GF-D8 (cell line): ENCODE measurements at regions not wholly inside any gene's neighbourhood (a gene's known extent, or its start where the extent isn't known, plus 50 kb on each side); places are given as distances from the start of the nearest gene placed in this dataset.

ENCODE experiments used
- DNase-seq: peaks from one replicate; lab custom pipeline; 2025; lab: John Stamatoyannopoulos, UW

DNA sequence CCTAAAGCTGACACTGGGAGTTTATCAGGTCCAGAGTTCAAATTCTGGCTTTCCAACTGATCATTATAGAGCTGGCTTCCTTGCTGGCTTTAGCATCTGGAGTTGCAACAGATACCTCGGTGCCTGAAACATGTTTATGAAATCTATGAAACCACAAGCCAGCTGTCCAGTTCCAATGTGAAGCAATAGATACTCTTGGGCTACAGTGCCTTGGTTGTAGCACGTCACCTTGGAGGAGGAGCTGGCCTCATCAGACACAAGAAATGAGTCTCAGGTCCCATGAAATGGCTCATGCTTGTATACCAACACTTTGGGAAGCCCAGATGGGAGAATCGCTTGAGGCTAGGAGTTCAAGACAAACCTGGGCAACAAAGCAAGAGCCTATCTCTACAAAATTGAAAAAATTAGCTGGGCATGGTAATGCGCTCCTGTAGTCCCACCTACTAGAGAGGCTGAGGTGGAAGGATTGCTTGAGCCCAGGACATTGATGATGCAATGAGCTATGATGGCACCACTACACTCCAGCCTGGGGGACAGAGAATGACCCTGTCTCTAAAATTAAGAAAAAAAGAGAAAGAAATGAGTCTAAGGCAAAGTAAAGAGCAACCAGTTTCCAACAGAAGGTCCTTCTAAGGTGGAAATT is 132.5 kb upstream of the ZNF648 start:
- DNase-seq, result peak; percentile 88

- no peak for DNase-seq
Observed at GRCh38 chr1:182192966-182193365, 131.5 kb upstream of the ZNF648 start.

DNA sequence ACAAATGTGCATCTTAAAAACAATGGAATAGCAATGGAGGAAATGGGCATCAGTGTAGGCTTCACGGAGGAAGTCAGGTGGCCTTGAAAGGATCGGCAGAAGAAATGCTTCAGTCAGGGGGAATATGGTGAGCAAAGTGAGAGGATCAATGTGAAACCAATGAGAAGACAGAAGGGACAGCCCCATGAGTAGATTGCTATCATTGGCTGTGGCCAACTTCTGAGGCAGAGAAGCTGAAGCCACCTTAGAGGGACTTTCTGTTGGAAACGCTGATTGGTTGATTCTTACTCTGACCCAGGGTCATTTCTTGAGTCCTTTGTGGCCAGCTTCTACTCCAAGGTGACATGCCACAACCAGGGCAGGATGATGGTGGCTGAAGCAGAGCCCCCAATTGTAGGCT is 130.7 kb upstream of the ZNF648 start:
- no peak for DNase-seq

DNA sequence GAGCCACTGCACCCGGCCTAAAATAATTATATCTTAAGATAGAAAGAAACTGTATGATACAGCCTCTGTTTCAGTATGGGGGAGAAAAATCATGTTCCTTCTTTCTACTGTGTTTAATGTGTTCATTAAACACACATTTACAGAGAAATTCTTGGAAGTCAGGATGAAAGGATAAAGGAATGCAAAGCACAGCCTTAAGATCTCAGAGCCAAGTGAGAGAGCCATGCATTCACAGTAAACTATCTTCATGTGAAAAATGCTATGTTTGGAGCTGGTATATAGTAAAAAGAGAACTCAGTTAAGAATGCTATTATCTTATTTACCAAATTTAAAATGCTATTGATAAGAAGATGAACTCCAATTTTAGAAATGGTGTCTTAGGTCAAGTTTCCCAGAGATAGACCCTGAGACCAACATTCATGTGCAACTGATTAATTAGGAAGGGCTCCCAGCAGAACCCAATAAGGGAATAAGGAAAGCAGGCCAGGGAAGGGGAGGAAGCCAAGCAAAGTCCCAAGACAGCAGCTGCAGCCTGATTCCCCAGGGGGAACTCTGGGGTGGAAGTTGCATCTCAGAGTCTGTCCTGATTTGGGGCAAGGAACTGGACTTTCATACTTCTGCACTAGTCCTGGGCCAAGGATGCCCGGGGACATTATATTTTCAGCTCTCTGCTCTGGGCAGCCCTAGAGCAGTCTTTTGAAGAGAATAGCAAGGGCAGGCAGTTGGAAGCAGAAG is 130.0 kb upstream of the ZNF648 start:
- DNase-seq, result no peak

DNA sequence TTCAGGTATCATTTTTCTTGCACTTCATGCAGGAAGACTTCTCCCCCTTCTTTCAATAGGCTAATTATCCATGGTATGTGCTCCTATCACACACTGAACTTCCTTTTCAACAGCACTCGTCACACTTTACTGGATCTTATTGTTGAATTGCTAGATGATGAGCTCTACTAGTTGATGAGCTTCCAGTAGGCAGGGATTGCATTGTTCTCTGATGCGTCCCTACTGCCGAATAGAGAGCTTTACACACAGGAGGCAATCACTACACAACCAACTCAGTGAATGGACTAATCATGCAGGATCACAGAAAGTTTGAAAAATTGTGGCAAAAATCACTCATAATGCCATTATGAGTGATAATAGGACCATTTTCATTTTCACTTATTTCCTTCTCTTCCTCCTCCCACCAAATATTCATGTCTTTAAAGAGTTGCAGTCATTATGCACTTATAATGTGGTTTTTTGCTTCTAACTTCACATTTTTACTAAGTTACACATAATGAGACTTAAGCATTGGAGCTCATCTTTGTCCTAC is 128.1 kb upstream of the ZNF648 start:
- no peak for DNase-seq

DNA sequence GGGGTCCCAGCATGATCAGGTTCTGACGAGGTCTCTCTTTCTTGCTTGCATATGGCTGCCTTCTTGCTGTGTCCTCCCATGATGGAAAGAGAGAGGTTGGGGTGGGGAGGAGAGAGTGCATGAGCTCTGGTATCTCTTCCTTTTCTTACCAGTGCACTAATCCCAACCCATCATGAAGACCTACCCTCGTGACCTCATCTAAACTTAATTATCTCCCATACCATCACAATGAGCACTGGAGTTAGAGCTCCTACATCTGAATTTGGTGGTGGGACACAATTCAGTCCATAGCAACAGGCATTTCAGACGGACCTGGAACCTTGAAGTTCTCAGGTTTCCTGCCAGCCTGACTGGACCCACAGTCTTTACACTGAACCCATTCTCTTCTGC is 125.2 kb upstream of the ZNF648 start:
- DNase-seq, result no peak

- no peak for DNase-seq
Observed at GRCh38 chr1:182185842-182186756, 124.6 kb upstream of the ZNF648 start.

- DNase-seq, result no peak
Observed at GRCh38 chr1:182185136-182185535, 123.6 kb upstream of the ZNF648 start.

GRCh38 chr1:182183606-182184005 is 122.1 kb upstream of the ZNF648 start:
- no peak for DNase-seq

GRCh38 chr1:182182311-182182710 is 120.8 kb upstream of the ZNF648 start:
- DNase-seq, result no peak

GRCh38 chr1:182181167-182181572 is 119.7 kb upstream of the ZNF648 start:
- DNase-seq, result no peak

DNA sequence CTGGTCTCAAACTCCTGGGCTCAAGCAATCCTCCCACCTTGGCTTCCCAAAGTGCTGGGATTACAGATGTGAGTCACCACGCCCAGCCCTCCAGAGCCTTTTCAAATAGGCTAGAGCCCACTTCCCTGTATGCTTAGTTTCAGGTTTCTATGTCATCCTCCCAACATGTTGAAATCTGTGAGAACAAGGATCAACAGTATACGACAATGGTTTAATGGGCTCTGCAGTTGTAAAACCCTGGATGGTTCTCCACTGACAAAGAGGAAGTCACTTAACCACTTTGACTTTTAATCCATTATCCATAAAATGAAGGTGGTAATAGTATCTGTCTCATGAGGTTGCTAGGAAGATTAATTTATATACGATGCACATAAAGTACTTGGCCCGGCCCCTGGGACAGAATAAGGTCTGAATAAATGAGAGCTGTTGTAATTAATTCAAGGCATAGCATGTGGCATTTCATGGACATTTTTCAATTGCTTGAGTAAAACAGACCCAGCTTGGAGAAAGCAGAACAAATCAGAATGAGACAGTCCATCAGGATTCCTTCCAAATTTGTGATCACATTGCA is 113.9 kb upstream of the ZNF648 start:
- peak; percentile 10 for DNase-seq

DNA sequence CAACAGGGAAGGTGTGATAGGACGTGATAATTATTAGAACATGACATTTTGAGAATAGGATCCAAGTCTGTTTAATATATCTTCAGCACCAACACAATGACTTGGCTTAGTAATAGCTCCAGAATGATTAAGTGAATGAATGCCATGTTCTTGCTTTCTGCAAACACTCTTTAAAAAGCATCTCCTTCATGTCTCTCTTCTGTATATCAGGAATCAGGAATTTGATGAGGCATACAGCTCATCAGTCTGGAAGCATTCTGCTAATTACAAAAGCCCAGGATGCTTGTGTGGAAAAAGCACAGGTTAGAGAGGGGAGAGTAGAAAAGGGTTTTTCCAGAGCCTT is 113.0 kb upstream of the ZNF648 start:
- no peak for DNase-seq

- no peak for DNase-seq
Observed at GRCh38 chr1:182173808-182174512, 112.4 kb upstream of the ZNF648 start.

- DNase-seq, result no peak
Observed at GRCh38 chr1:182172699-182173098, 111.2 kb upstream of the ZNF648 start.

- DNase-seq, result peak; percentile 56
Observed at GRCh38 chr1:182170891-182171461, 109.5 kb upstream of the ZNF648 start.

GRCh38 chr1:182169203-182169602 is 107.7 kb upstream of the ZNF648 start:
- DNase-seq, result peak; percentile 6

- no peak for DNase-seq
Observed at GRCh38 chr1:182166750-182167149, 105.2 kb upstream of the ZNF648 start.

GRCh38 chr1:182166321-182166720 is 104.8 kb upstream of the ZNF648 start:
- no peak for DNase-seq

DNA sequence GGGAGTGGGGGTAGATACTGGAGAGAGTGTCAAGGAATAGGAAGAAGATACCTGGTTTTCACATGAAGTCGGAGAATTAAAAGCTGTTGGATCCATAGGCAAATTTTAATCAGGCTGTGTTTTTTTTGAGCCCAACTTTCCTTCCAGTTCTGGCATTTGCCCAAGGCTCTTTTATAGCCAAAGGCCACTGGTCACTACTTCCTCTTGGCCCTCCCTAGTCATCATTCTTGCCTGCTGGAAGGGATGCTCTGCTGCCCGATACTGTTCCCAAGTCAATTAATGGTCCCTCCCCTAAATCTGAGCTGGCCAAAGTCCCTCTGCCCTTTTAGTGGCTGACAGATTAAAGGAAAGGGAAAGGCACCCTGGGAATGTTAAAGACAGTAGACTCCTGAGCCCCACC is 102.8 kb upstream of the ZNF648 start:
- DNase-seq, result no peak

DNA sequence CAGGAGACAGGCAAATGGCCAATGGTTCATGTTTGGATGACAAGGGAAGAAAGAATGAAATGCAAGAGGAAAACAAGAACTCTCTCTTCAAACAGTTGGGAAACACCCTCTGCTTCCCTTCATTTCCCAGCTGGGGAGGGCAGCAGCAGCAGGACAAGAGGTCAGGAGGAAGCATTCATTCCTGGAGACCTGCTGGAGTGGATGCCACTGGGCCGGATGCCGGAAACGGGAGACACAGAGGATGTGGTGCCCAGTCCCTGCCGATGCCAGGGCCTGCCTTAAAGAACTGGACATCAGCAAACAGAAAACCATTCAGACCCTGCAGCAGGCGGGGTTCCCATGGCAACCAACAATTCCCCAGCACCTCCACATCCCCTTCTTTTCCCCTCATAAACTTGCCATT is 102.3 kb upstream of the ZNF648 start:
- no peak for DNase-seq
